ENCODE measurements at regions not wholly inside any gene's neighbourhood (a gene's known extent, or its start where the extent isn't known, plus 50 kb on each side); places are given as distances from the start of the nearest gene placed in this dataset.

GRCh38 chr4:128525992-128526630 is 238.5 kb upstream of the PGRMC2 start:
- no peak overlapping the region for H3K4me3 ChIP-seq (ENCODE audit: low read length)
- no peak overlapping the region for H3K27ac ChIP-seq (ENCODE audit: low read length)
- H3K4me1 ChIP-seq (ENCODE audit: control insufficient read depth, insufficient read depth, low read length), result peaks cover 5% of the 10 kb centered on the region
- ATAC-seq (no peak), DNase-seq (no peak)
- H3K27me3 ChIP-seq (ENCODE audit: control insufficient read depth, insufficient read depth), result no peaks in the 10 kb centered on the region
- no peaks in the 10 kb centered on the region for H3K9me3 ChIP-seq (ENCODE audit: control insufficient read depth, low read length)
- intact Hi-C loops (cut with DNase I), result no loop called here
- 48% methylated on average over 1 of the region's 1 CpG for WGBS

GRCh38 chr4:128525387-128525786 is 237.8 kb upstream of the PGRMC2 start:
- H3K4me1 ChIP-seq (ENCODE audit: control insufficient read depth, insufficient read depth, low read length), result peaks cover 5% of the 10 kb centered on the region

GRCh38 chr4:128524311-128524710 is 236.7 kb upstream of the PGRMC2 start:
- Histone ChIP-seq H3K4me3 (ENCODE audit: low read length) (no peak overlapping the region), H3K4me1 (ENCODE audit: control insufficient read depth, insufficient read depth, low read length) (peaks cover 9% of the 10 kb centered on the region), H3K27ac (ENCODE audit: low read length) (no peak overlapping the region), H3K27me3 (ENCODE audit: control insufficient read depth, insufficient read depth) (no peaks in the 10 kb centered on the region), H3K9me3 (ENCODE audit: control insufficient read depth, low read length) (no peaks in the 10 kb centered on the region)
- peak; percentile 71 to 80 (median 77) for DNase-seq
- intact Hi-C loops (cut with DNase I), result no loop called here
- 66% methylated on average over 6 of the region's 6 CpGs for WGBS
- peak; percentile 71 to 88 for ATAC-seq

More at GRCh38 chr4:128525387-128525786, 237.8 kb upstream of the PGRMC2 start:
- no peaks in the 10 kb centered on the region for H3K9me3 ChIP-seq (ENCODE audit: control insufficient read depth, low read length)
- no peak overlapping the region for H3K4me3 ChIP-seq (ENCODE audit: low read length)
- peak overlapping the region; percentile 31 for H3K27ac ChIP-seq (ENCODE audit: low read length)
- ATAC-seq, result peak; percentile 23 to 45
- 37% methylated on average over 5 of the region's 5 CpGs for WGBS
- DNase-seq, result no peak
- intact Hi-C loops (cut with DNase I), result no loop called here
- no peaks in the 10 kb centered on the region for H3K27me3 ChIP-seq (ENCODE audit: control insufficient read depth, insufficient read depth)

DNA sequence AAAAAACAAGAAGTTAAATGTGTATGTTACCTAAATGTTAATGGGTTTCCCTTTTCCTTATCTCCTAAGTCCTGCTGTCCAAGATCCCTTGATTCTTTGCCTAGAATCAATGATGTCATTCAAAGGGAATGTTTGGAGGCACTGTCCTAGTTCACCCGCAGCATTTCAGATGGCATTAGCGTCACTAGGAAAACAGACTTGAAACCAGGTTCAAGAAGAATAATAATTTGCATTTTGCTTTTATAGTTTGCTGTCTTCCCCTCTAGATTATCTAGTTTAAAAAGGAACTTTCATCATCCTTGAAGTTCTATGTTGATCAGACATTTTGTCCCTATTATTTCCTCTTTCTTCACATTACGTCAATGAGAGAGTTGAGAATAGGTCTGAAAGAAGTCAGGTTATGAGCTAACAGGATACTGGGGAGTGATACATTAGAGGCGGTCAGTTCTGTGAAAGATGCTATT is 234.1 kb upstream of the PGRMC2 start:
- intact Hi-C loops (cut with DNase I), result no loop called here
- no peak for DNase-seq
- H3K27ac ChIP-seq (ENCODE audit: low read length), result no peak overlapping the region

GRCh38 chr4:128521156-128521555 is 233.5 kb upstream of the PGRMC2 start:
- WGBS, result 70% methylated on average over 2 of the region's 2 CpGs
- Histone ChIP-seq H3K4me1 (ENCODE audit: control insufficient read depth, insufficient read depth, low read length) (peaks cover 10% of the 10 kb centered on the region), H3K27ac (ENCODE audit: low read length) (no peak overlapping the region)

More for the DNA sequence above, 234.1 kb upstream of the PGRMC2 start:
- peak; percentile 23 to 53 for ATAC-seq
- H3K4me1 ChIP-seq (ENCODE audit: control insufficient read depth, insufficient read depth, low read length), result peaks cover 10% of the 10 kb centered on the region
- H3K27me3 ChIP-seq (ENCODE audit: control insufficient read depth, insufficient read depth), result no peaks in the 10 kb centered on the region
- H3K4me3 ChIP-seq (ENCODE audit: low read length), result no peak overlapping the region
- 32% methylated on average over 4 of the region's 4 CpGs for WGBS
- no peaks in the 10 kb centered on the region for H3K9me3 ChIP-seq (ENCODE audit: control insufficient read depth, low read length)

DNA sequence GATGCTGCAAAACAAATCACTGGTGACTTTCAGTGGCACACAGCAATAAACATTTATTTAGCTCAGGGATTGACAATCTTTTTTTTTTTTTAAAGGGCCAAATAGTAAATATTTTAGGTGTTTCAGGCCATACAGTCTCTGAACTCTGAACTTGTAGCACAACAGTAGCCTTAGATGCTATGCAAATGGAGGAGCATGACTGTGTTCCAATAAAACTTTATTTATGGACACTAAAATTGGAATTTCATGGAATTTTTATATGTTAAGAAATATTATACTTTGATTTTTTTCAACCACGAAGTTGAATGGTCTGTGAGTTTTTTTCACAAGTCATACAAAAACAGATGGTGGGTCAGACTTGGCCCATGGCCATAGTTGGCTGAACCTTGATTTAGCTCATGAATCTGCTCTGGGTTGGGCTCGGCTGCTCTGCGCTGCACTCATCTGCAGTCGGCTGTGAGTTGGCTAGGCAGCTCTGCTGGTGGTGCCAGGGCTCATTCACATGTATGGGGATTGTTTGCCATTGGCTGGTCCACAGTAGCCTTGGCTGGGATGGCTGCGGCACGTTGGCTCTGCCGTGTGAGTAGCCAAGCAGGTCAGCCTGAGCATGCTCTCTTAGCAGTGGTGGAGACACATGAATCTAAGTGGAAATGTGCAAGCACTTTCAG is 231.7 kb upstream of the PGRMC2 start:
- Histone ChIP-seq H3K4me3 (ENCODE audit: low read length) (no peak overlapping the region), H3K4me1 (ENCODE audit: control insufficient read depth, insufficient read depth, low read length) (peaks cover 10% of the 10 kb centered on the region), H3K27ac (ENCODE audit: low read length) (peak overlapping the region; percentile 1), H3K9me3 (ENCODE audit: control insufficient read depth, low read length) (no peaks in the 10 kb centered on the region), H3K27me3 (ENCODE audit: control insufficient read depth, insufficient read depth) (no peaks in the 10 kb centered on the region)
- ATAC-seq (peak in 1 of 2 donors; percentile 30), DNase-seq (peak; percentile 66 to 81 (median 69))
- intact Hi-C loops (cut with DNase I), result no loop called here
- WGBS, result 51% methylated on average over 7 of the region's 7 CpGs

More at GRCh38 chr4:128521156-128521555, 233.5 kb upstream of the PGRMC2 start:
- DNase-seq (no peak), ATAC-seq (no peak)
- Histone ChIP-seq H3K27me3 (ENCODE audit: control insufficient read depth, insufficient read depth) (no peaks in the 10 kb centered on the region), H3K9me3 (ENCODE audit: control insufficient read depth, low read length) (no peaks in the 10 kb centered on the region), H3K4me3 (ENCODE audit: low read length) (no peak overlapping the region)
- intact Hi-C loops (cut with DNase I), result no loop called here

DNA sequence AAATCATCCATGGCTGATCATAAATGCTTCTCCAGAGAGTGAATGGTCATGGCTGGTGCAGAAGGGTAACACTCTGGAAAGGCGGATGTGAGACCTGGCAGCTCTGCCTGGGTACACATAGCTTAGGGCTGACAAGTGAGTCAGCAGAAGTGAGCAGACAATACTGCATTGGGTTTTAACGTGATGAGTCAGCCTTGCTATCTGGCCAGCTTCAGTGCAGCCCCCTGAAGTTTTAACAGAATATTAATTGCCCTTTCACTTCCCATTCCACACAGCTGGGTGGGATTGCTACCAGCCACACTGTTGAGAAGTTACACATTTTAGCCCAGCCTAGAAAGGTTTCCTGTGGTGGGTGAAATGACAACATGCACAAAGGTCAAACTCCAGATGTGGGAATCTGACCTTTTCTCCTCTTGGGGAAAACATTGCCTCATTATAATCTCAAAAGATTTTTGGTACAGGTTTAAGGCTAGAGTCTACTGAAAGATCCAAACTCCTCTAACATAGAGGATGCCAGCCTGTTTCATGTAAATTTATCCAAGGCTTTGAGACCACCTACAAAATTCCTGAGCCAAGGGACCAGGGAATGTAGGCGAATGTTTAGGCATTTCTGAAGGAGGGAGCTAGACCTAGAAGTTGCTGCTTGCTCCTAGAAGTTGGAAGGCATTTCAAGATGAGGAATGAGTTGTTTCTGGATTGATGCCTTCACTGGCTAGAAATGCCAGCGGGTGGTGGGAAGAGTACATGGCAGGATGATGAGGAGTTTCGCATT is 230.3 kb upstream of the PGRMC2 start:
- Histone ChIP-seq H3K9me3 (ENCODE audit: control insufficient read depth, low read length) (no peaks in the 10 kb centered on the region), H3K4me3 (ENCODE audit: low read length) (no peak overlapping the region), H3K27ac (ENCODE audit: low read length) (peak overlapping the region; percentile 28), H3K4me1 (ENCODE audit: control insufficient read depth, insufficient read depth, low read length) (peaks cover 10% of the 10 kb centered on the region), H3K27me3 (ENCODE audit: control insufficient read depth, insufficient read depth) (no peaks in the 10 kb centered on the region)
- ATAC-seq (peak; percentile 92 to 93), DNase-seq (peak; percentile 71 to 81 (median 75))
- 46% methylated on average over 5 of the region's 5 CpGs for WGBS
- intact Hi-C loops (cut with DNase I), result no loop called here

GRCh38 chr4:128517096-128517738 is 229.6 kb upstream of the PGRMC2 start:
- no peak for DNase-seq
- H3K4me1 ChIP-seq (ENCODE audit: control insufficient read depth, insufficient read depth, low read length), result peaks cover 10% of the 10 kb centered on the region
- H3K4me3 ChIP-seq (ENCODE audit: low read length), result no peak overlapping the region
- 86% methylated on average over 4 of the region's 4 CpGs for WGBS
- H3K27ac ChIP-seq (ENCODE audit: low read length), result no peak overlapping the region
- H3K9me3 ChIP-seq (ENCODE audit: control insufficient read depth, low read length), result no peaks in the 10 kb centered on the region
- no peak for ATAC-seq
- intact Hi-C loops (cut with DNase I), result no loop called here
- H3K27me3 ChIP-seq (ENCODE audit: control insufficient read depth, insufficient read depth), result no peaks in the 10 kb centered on the region

DNA sequence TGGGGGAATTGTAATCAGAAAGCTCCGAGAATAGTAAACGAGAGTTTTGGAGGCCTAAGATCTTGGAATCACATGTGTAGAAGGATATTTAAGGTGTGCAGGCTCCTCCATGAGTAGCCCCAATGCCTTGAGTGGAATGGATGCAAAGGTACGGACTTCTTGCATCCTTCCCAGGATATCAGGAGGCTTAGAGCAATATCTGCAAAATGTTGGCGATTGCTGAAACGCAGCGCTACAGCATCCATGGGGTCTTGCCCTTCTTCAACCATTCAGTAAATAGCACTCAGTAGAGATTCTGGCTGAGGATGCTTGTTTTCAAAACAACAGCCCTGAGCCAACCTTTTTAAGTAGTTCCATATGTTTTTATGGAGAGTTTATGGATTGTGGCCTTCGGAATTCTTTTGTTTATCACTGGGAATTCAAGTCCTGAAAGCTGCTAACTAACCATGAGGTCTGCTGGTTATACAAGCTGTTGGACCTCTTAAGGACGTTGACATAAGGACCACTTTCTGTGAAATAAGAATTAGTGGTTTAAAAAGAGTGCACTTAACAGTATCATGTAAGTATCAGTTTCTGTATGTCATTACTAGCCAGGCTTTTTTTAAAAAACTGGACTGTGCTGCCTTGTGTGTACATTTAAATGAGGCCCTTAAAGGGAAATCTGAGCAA is 228.8 kb upstream of the PGRMC2 start:
- Histone ChIP-seq H3K4me1 (ENCODE audit: control insufficient read depth, insufficient read depth, low read length) (peaks cover 8% of the 10 kb centered on the region), H3K27ac (ENCODE audit: low read length) (no peak overlapping the region), H3K9me3 (ENCODE audit: control insufficient read depth, low read length) (no peaks in the 10 kb centered on the region), H3K27me3 (ENCODE audit: control insufficient read depth, insufficient read depth) (no peaks in the 10 kb centered on the region), H3K4me3 (ENCODE audit: low read length) (no peak overlapping the region)
- ATAC-seq (no peak), DNase-seq (no peak)
- intact Hi-C loops (cut with DNase I), result no loop called here
- WGBS, result 72% methylated on average over 8 of the region's 8 CpGs

- intact Hi-C loops (cut with DNase I), result no loop called here
- Histone ChIP-seq H3K4me3 (ENCODE audit: low read length) (no peak overlapping the region), H3K4me1 (ENCODE audit: control insufficient read depth, insufficient read depth, low read length) (peaks cover 4% of the 10 kb centered on the region), H3K9me3 (ENCODE audit: control insufficient read depth, low read length) (no peaks in the 10 kb centered on the region), H3K27me3 (ENCODE audit: control insufficient read depth, insufficient read depth) (no peaks in the 10 kb centered on the region), H3K27ac (ENCODE audit: low read length) (no peak overlapping the region)
- WGBS, result 88% methylated on average over 3 of the region's 3 CpGs
- ATAC-seq (no peak), DNase-seq (no peak)
These were observed 226.3 kb upstream of the PGRMC2 start for GRCh38 chr4:128513664-128514484.

Measured in right cardiac atrium (tissue), 5 donors.